Loucy (cell line): ENCODE measurements at regions not wholly inside any gene's neighbourhood (a gene's known extent, or its start where the extent isn't known, plus 50 kb on each side); places are given as distances from the start of the nearest gene placed in this dataset.

Experiments used
- H2AFZ ChIP-seq: fragments of 200-600 bp; sonication (generic); 2 replicates; pipeline ENCODE4 v1.6.0; 2016; ENCODE audit warnings: antibody characterized with exemption, mild to moderate bottlenecking, low read length, moderate library complexity
- H3F3A ChIP-seq: fragments of 200-600 bp; 2 replicates; pipeline ENCODE4 v1.6.0; 2016; ENCODE audit warnings: antibody characterized with exemption, low read depth, mild to moderate bottlenecking
- H3K27me3 ChIP-seq: fragments of 200-600 bp; sonication (generic); 2 replicates; pipeline ENCODE4 v1.6.1; 2014; ENCODE audit warnings: low read length, mild to moderate bottlenecking; ENCODE audit not compliant: insufficient read depth, poor library complexity, severe bottlenecking
- H3K36me3 ChIP-seq: fragments of 200-600 bp; sonication (generic); 2 replicates; pipeline ENCODE4 v1.6.1; 2016; ENCODE audit warnings: low read length; ENCODE audit not compliant: insufficient read depth
- H3K4me1 ChIP-seq: fragments of 200-600 bp; sonication (generic); 2 replicates; pipeline ENCODE4 v1.5.1; 2014; ENCODE audit warnings: low read length, mild to moderate bottlenecking; ENCODE audit not compliant: insufficient read depth, poor library complexity, severe bottlenecking
- H3K4me2 ChIP-seq: fragments of 200-600 bp; sonication (generic); 2 replicates; pipeline ENCODE4 v1.6.0; 2014; ENCODE audit warnings: antibody characterized with exemption, low read length, low read depth, mild to moderate bottlenecking; ENCODE audit not compliant: poor library complexity, severe bottlenecking
- H3K4me3 ChIP-seq: fragments of 200-600 bp; sonication (generic); 2 replicates; pipeline ENCODE4 v1.5.1; 2014; ENCODE audit warnings: low read length, mild to moderate bottlenecking, mixed read lengths; ENCODE audit not compliant: poor library complexity, severe bottlenecking
- H3K79me2 ChIP-seq: fragments of 200-600 bp; sonication (generic); 2 replicates; pipeline ENCODE4 v1.6.1; 2014; ENCODE audit warnings: low read length; ENCODE audit not compliant: insufficient read depth
- H3K9ac ChIP-seq: fragments of 200-600 bp; sonication (generic); 2 replicates; pipeline ENCODE4 v1.6.0; 2014; ENCODE audit warnings: mild to moderate bottlenecking, low read depth, low read length, moderate library complexity; ENCODE audit not compliant: poor library complexity, severe bottlenecking
- H3K9me2 ChIP-seq: fragments of 200-600 bp; sonication (generic); replicated peaks from 2 replicates; pipeline ENCODE4 v1.6.1; 2016; ENCODE audit warnings: low read depth, low read length, mixed read lengths
- H3K9me3 ChIP-seq: fragments of 200-600 bp; sonication (generic); 2 replicates; pipeline ENCODE4 v1.6.1; 2014; ENCODE audit warnings: mild to moderate bottlenecking, antibody characterized with exemption, low read length, low read depth; ENCODE audit not compliant: insufficient read depth
- H4K20me1 ChIP-seq: fragments of 200-600 bp; sonication (generic); 2 replicates; pipeline ENCODE4 v1.6.0; 2014; ENCODE audit warnings: antibody characterized with exemption, low read length, mild to moderate bottlenecking; ENCODE audit not compliant: insufficient read depth, poor library complexity, severe bottlenecking
- CTCF ChIP-seq: fragments of 200-600 bp; sonication (generic); conservative IDR thresholded peaks from 2 replicates; pipeline ENCODE4 v1.5.1; 2014; ENCODE audit warnings: mild to moderate bottlenecking, antibody characterized with exemption, low read length
- EZH2phosphoT487 ChIP-seq: fragments of 200-600 bp; IDR thresholded peaks from 2 replicates; pipeline ENCODE4 v1.6.1; 2018; ENCODE audit warnings: antibody characterized with exemption, mild to moderate bottlenecking, moderate library complexity, borderline replicate concordance

GRCh38 chr11:116333001-116333535, 439.7 kb downstream of the BUD13 start:
- no peaks in the 10 kb centered on the region for H3K79me2 ChIP-seq
- H3K9me3 ChIP-seq: no peaks in the 10 kb centered on the region
- no peaks in the 10 kb centered on the region for H3K9me2 ChIP-seq
- no peaks in the 10 kb centered on the region for H3K4me1 ChIP-seq
- no peak overlapping the region for H3K4me3 ChIP-seq
- no peak overlapping the region for H2AFZ ChIP-seq
- H3K36me3 ChIP-seq: no peaks in the 10 kb centered on the region
- no peaks in the 10 kb centered on the region for H3F3A ChIP-seq
- no peak overlapping the region for H3K9ac ChIP-seq
- no peak overlapping the region for H3K4me2 ChIP-seq
- H3K27me3 ChIP-seq: no peaks in the 10 kb centered on the region
- TF ChIP-seq CTCF (no peak), EZH2phosphoT487 (no peak)
- no peaks in the 10 kb centered on the region for H4K20me1 ChIP-seq

- Histone ChIP-seq H3K4me1 (no peaks in the 10 kb centered on the region), H3K9me3 (no peaks in the 10 kb centered on the region), H2AFZ (no peak overlapping the region), H3K36me3 (no peaks in the 10 kb centered on the region), H3K4me3 (no peak overlapping the region), H3K27me3 (no peaks in the 10 kb centered on the region), H3K79me2 (no peaks in the 10 kb centered on the region), H3K4me2 (no peak overlapping the region), H3K9ac (no peak overlapping the region), H4K20me1 (no peaks in the 10 kb centered on the region), H3K9me2 (no peaks in the 10 kb centered on the region), H3F3A (no peaks in the 10 kb centered on the region)
- no peak for TF ChIP-seq EZH2phosphoT487
- TF ChIP-seq CTCF: no peak
Measured at GRCh38 chr11:116332391-116332790, 440.4 kb downstream of the BUD13 start.

GRCh38 chr11:116331381-116331780, 441.4 kb downstream of the BUD13 start:
- H3K79me2 ChIP-seq: no peaks in the 10 kb centered on the region
- no peaks in the 10 kb centered on the region for H3F3A ChIP-seq
- H3K9me3 ChIP-seq: no peaks in the 10 kb centered on the region
- H3K9me2 ChIP-seq: no peaks in the 10 kb centered on the region
- no peaks in the 10 kb centered on the region for H3K36me3 ChIP-seq
- no peak overlapping the region for H3K9ac ChIP-seq
- H3K4me1 ChIP-seq: no peaks in the 10 kb centered on the region
- no peak overlapping the region for H2AFZ ChIP-seq
- no peak overlapping the region for H3K4me3 ChIP-seq
- TF ChIP-seq EZH2phosphoT487 (no peak), CTCF (no peak)
- H3K4me2 ChIP-seq: no peak overlapping the region
- no peaks in the 10 kb centered on the region for H3K27me3 ChIP-seq
- H4K20me1 ChIP-seq: no peaks in the 10 kb centered on the region
